ENCODE measurements at regions not wholly inside any gene's neighbourhood (a gene's known extent, or its start where the extent isn't known, plus 50 kb on each side); places are given as distances from the start of the nearest gene placed in this dataset.

DNA sequence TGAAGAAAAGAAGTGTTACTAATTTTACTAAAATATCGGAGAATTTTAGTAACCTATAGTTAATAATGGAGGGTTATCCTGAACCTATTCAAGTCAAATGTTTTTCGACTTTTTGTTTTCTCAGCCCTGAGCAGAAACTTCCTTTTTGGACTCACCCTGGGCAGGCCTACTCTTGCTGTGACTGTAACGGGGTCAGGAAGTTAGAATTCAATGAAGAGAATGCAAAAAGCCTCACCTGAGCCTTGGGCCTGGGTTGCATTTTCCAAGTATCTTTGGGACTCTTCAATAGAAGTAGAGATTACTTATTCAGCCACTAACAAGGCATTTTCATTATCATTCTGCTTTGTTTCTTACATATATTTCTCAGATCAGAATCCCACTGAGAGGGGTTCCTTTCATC lies 405.3 kb downstream of the TLR4 start:
- TF ChIP-seq, protein P1, sequence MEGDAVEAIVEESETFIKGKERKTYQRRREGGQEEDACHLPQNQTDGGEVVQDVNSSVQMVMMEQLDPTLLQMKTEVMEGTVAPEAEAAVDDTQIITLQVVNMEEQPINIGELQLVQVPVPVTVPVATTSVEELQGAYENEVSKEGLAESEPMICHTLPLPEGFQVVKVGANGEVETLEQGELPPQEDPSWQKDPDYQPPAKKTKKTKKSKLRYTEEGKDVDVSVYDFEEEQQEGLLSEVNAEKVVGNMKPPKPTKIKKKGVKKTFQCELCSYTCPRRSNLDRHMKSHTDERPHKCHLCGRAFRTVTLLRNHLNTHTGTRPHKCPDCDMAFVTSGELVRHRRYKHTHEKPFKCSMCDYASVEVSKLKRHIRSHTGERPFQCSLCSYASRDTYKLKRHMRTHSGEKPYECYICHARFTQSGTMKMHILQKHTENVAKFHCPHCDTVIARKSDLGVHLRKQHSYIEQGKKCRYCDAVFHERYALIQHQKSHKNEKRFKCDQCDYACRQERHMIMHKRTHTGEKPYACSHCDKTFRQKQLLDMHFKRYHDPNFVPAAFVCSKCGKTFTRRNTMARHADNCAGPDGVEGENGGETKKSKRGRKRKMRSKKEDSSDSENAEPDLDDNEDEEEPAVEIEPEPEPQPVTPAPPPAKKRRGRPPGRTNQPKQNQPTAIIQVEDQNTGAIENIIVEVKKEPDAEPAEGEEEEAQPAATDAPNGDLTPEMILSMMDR (optimal IDR thresholded peaks at IDR 0.05 in 1 of 3, IDR thresholded peaks at IDR 0.05 in 1 of 3, conservative IDR thresholded peaks at IDR 0.05 in 1 of 3; ENCODE audit: extremely low read depth in 1 of 3, insufficient read depth in 2 of 3, low read length in 3 of 3) = no peak
- TF ChIP-seq EZH2 (IDR thresholded peaks at IDR 0.05; ENCODE audit: low read length) = no peak
